GM19397 (cell line): ENCODE measurements at regions not wholly inside any gene's neighbourhood (a gene's known extent, or its start where the extent isn't known, plus 50 kb on each side); places are given as distances from the start of the nearest gene placed in this dataset.
"Not testable (repeated sequence)": the region's sequence is repeated elsewhere in the genome, so short reads cannot be mapped to it uniquely, and the experiment has no call there.

Source experiments
- ATAC-seq: cut with Tn5 transposase; IDR thresholded peaks from one replicate; pipeline ENCODE4 v1.9.1; 2021; ENCODE audit warnings: mild to moderate bottlenecking, moderate library complexity; ENCODE audit not compliant: unreplicated experiment

DNA sequence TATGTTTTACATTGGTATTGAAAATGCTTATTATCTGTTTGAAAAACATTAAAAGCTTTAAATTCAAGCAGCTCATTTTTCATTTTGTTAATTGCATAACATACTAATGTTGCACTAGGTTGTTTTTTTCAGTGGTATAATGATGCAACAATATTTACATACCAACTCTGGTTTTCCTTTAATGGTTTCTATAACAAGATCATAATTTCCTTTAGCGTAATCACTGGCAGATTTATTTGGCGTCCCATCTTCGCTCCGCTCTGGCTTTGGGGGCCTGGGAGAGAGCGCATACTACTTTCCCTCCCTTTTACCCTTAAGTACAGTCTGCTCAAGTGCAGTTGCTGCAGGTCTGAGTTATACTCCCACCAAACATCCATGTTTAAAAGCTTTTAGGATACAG, 574.1 kb downstream of the PRKD1 start:
- no peak for ATAC-seq

GRCh38 chr14:29354486-29354885, 573.2 kb downstream of the PRKD1 start:
- no peak for ATAC-seq

DNA sequence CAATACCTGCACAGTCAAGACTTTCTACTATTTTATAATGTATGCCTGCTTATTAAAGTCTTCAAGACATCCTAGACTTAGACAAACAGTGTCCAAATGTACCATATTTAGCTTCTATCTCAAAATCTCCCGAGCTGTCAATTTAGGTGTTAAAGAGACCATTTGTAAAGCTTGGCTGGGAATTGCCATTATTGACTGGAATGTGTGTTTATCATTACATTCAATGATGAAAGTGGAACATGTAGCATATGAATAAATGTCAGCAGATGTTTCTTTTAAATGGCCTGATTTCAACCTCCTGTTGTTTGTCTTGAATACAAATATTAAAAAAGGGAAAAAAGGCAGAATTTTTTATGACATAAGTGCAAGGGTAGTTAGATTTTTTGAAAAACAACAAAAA, 572.3 kb downstream of the PRKD1 start:
- no peak for ATAC-seq

DNA sequence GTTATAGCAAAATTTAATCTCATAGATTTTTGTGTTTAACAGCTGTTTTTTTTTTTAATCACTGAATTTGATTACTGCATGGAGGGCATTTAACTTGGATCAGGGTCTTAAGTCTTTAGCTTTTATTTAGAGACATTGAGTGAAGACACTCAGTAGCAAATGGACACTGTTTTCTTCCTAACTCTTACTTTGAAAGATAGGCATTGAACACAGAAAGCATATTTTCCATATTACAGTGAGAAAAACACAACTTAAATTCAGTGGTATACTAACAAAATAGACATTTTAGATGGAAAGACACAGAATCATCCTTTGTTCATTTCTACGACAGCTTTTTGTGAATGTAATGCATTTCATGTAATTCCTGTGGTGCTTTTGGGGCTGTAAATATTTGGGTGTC, 571.8 kb downstream of the PRKD1 start:
- ATAC-seq = no peak

- no peak for ATAC-seq
Measured at GRCh38 chr14:29360656-29361055, 567.0 kb downstream of the PRKD1 start.

DNA sequence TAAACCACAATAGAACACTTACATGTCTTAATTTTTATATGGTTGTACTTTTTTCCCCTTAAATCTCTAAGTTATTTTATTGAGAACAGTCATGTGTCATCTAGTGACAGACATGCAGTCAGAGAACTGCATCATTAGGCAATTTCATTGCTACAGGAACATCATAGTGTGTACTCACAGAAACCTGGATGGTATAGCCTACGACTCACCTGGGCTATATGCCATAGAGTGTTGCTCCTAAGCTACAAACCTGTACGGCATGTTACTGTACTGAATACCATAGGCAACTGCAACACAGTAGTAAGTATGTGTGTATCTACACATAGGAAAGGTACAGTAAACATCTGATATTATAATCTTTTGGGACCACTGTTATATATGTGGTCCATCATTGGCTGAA, 557.6 kb downstream of the PRKD1 start:
- ATAC-seq = no peak

DNA sequence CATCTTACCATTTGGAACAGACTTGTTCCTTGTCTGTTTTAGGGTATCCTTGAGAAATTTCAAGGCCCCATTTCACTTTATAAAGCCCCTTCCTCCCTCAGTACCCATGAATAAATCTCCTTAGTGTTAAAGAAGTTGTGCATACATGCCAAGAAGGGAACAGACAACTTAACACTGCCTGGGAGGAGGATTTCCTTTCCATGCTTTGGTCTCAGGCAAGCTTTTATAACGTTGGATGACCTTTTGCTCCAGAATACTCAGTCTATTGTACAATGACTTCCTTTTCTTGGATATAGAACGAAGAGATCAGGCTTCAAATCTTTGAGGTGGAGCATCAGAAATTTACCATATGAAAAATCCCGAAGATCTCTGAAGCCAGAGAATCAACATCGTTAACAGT, 551.4 kb downstream of the PRKD1 start:
- ATAC-seq = no peak

- ATAC-seq = no peak
Measured at GRCh38 chr14:29380826-29381225, 546.8 kb downstream of the PRKD1 start.

GRCh38 chr14:29388571-29388970, 539.1 kb downstream of the PRKD1 start:
- no peak for ATAC-seq

DNA sequence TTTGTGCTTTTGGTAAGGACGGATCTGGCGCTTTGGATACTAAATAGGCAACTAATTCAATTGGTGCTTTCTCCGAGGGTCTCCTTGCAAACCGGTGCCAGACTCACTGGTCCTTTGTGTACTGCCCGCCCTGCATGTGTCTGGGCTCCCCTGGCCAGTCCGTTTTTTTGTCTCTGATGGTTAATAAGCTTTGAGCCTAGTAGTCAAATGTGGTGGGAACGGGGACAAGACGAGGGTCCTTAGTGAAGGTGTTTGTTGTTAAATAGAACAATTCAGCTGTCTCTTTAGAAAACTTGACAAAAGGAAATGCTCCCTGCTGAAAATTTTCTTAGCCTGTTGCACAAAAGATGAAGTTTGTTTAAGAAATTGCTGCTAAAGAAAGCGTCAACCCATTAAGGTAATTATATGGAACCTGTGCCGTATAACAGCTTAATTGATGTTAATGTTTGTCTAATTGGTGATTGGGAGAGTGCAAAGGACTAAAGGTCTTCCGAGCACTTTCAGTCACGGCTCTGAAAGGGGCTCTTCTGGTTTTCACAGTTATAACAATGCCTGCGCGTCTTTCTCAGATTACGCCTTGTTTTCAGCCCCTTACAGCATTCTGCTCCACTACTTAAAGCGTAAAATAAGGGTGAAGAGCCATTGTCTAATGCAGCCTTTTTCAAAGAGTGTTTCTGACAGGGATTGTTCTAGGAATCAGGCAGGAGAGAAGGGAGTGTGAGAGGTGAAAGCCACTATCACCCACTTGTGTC, 537.4 kb downstream of the PRKD1 start:
- no peak for ATAC-seq

GRCh38 chr14:29391231-29391630, 536.4 kb downstream of the PRKD1 start:
- ATAC-seq = no peak

DNA sequence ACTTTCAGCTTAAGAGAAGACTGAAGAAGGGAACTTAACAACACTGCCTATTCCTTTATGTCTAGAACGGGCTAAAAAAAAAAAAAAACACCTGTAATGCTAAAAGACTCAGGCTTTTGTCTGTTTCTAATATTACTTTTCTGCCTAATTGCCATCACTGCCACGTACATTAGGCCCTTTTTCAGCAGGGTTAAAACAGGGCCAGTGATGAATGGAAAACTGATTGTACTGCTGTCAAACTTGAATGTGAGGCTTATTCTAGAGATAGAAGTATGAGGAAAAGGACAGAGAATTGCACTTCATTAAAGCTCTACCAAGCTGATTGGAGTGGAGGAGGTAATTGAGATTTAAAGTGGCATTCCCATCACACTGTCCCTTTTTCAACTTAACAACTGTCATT, 535.8 kb downstream of the PRKD1 start:
- no peak for ATAC-seq

GRCh38 chr14:29392287-29392686, 535.4 kb downstream of the PRKD1 start:
- no peak for ATAC-seq

GRCh38 chr14:29403091-29403490, 524.6 kb downstream of the PRKD1 start:
- no peak for ATAC-seq

- ATAC-seq = no peak
Measured at GRCh38 chr14:29410581-29410980, 517.1 kb downstream of the PRKD1 start.

DNA sequence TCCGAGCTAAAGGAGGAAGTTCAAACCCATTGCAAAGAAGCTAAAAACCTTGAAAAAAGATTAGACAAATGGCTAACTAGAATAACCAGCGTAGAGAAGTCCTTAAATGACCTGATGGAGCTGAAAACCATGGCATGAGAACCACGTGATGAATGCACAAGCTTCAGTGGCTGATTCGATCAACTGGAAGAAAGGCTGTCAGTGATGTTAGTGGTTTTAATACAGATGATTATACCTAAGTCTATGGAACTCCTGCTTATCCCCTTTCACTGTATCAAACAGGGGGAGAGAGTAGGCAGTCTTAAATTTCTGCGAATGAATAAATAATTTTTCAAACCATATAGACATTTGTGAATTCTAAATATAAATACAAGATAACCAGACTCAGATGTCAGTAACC, 512.7 kb downstream of the PRKD1 start:
- ATAC-seq = not testable (repeated sequence)

GRCh38 chr14:29419736-29420135, 507.9 kb downstream of the PRKD1 start:
- ATAC-seq = no peak

- no peak for ATAC-seq
Measured at GRCh38 chr14:29421156-29421728, 506.4 kb downstream of the PRKD1 start.

DNA sequence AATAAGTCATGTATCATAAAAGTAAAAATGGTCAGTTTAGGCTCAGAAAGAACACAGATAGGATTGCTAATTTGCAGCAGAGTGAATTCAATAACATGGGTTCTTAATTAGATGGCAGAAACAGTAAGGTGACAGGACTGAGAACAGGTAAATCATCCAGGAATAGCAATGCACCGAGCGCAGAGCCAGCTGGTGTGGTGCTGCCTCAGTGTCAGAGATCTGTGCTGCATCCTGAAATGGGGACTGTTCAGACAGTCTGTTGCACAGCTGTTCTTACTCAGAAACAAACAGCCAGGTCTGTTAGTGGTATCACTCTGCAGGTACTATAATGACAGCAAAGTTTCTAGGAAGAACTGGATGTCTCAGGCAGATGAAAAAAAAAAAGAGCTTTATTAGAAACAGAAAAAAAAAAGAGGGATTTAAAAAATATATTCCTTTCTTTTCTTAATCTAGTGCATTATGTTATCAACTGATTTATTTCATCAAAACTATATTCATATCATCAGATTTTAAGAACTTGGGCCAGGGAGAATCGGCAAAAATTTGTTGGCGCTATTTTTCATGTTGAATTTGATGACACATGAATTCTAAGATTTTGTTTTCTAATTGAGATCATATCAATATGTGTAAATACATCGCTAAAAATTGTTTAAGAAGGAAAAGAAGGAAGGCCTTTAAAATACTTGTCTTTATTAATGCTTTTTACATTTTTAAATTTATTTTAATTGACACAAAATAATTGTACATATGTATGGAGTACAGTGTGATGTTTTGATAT, 501.8 kb downstream of the PRKD1 start:
- no peak for ATAC-seq

DNA sequence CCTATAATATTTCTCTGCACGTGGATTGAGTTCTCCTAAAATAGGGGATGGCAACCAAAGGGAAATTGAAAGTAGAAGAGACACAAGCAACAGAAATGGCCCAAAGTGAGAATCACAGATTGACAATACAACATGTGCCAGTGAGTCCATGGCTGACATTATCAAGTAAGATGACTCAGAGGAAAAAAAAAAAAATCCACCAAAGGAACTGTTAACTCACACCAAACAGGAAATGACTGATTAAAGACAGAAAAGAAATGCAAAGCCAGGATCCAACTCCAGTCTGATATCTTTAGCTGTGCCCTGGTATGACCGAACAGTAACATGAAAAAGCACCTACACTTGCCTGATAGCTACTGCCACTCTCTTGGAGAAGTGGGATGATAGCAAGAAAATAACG, 485.0 kb downstream of the PRKD1 start:
- ATAC-seq = no peak

DNA sequence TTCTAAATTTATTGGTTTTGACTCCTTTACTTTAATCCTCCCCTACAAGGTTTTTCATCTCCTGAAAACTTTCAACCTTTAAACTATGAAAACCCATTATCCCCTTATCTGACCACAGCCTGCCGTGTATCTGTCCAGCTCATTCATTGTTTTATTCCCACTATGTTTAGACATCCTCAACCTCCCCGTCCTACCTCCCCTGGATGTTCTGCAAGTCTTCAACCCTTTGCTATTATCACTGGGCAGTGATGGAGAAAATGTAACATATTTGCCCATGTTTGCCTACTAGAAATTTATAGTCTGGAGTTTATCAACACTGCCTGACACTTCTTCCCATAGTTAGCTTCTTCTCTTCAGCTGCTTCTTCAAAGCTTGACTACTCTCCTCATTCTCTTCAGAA, 483.4 kb downstream of the PRKD1 start:
- no peak for ATAC-seq

GRCh38 chr14:29444805-29445204, 482.8 kb downstream of the PRKD1 start:
- no peak for ATAC-seq
